ENCODE measurements at regions not wholly inside any gene's neighbourhood (a gene's known extent, or its start where the extent isn't known, plus 50 kb on each side); places are given as distances from the start of the nearest gene placed in this dataset.
"Not testable (repeated sequence)": the region's sequence is repeated elsewhere in the genome, so short reads cannot be mapped to it uniquely, and the experiment has no call there.

- no peaks in the 10 kb centered on the region for H3K36me3 ChIP-seq (ENCODE audit: insufficient read depth)
- no peaks in the 10 kb centered on the region for H3K4me1 ChIP-seq (ENCODE audit: insufficient read depth)
- no peak for DNase-seq (ENCODE audit: extremely low spot score)
- no peak overlapping the region for H3K4me3 ChIP-seq (ENCODE audit: low read depth, low read length)
- 79% methylated on average over 6 of the region's 6 CpGs for WGBS
- no peak overlapping the region for H3K27ac ChIP-seq (ENCODE audit: low read depth)
Measured at GRCh38 chr7:136293272-136293671, 316.1 kb upstream of the MTPN start.

DNA sequence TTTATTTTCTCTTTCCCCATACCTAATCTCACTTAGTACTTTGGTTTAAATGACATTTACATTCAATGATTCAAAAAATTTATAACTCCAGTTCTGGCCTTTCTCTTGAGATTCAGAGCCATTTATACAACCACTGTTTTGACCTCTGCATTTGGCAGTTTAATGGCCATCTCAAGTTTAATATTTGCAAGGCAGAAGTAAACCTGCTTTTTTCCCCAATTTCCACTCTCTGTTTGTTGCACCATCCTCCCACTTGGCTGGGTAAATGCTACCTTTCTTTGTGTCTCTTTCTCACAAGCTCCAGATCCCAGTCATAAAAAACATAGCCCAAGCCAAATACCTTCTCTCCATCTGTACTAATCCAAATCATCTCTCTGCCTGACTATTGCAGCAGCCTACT is 315.2 kb upstream of the MTPN start:
- Histone ChIP-seq H3K27ac (ENCODE audit: low read depth) (no peak overlapping the region), H3K4me3 (ENCODE audit: low read depth, low read length) (no peak overlapping the region), H3K4me1 (ENCODE audit: insufficient read depth) (no peaks in the 10 kb centered on the region), H3K36me3 (ENCODE audit: insufficient read depth) (no peaks in the 10 kb centered on the region)
- DNase-seq (ENCODE audit: extremely low spot score), result no peak

DNA sequence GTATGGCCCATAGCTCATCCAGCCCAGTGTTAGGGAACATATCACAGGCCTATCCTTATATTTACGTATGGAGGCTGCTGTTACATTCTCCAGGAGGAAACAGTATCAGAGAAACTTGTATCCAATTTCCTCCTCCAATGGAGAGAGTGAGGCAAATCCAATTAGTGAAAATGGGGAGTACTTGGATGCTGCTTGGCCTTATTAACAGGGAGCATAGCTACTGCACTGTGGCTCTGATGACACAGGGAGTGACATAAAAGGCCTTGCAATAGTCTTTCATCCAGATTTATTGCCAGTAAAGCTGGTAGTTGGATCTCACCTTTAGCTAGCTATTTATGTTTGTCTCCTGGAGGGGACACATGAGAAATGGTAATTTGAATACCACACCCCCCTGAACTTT is 313.2 kb upstream of the MTPN start:
- no peak for DNase-seq (ENCODE audit: extremely low spot score)
- 86% methylated on average over 1 of the region's 1 CpG for WGBS
- no peak overlapping the region for H3K4me3 ChIP-seq (ENCODE audit: low read depth, low read length)
- no peak overlapping the region for H3K27ac ChIP-seq (ENCODE audit: low read depth)
- no peaks in the 10 kb centered on the region for H3K4me1 ChIP-seq (ENCODE audit: insufficient read depth)
- H3K36me3 ChIP-seq (ENCODE audit: insufficient read depth), result no peaks in the 10 kb centered on the region

GRCh38 chr7:136278057-136278456 is 300.9 kb upstream of the MTPN start:
- Histone ChIP-seq H3K27ac (ENCODE audit: low read depth) (no peak overlapping the region), H3K4me1 (ENCODE audit: insufficient read depth) (no peaks in the 10 kb centered on the region), H3K4me3 (ENCODE audit: low read depth, low read length) (no peak overlapping the region), H3K36me3 (ENCODE audit: insufficient read depth) (no peaks in the 10 kb centered on the region)
- no peak for DNase-seq (ENCODE audit: extremely low spot score)
- WGBS, result 51% methylated on average over 2 of the region's 2 CpGs

DNA sequence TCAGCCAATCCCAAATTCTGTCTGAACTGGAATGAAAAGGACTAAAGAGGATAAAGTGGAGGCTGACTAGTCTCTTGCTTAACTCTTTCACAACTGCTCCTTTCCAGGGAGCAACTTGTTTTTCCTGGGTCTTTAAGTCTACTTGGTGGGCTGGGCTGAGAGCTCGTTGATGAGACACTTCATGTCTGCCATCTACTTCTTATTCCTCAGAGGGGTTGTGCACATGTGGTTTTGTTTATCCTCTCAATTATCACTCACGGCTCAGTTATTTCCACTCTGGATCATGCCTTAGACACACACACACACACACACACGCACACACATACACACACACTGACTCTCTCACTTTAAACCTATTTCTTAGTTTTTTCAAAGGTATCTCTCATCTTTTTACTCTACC is 298.6 kb upstream of the MTPN start:
- Histone ChIP-seq H3K4me1 (ENCODE audit: insufficient read depth) (no peaks in the 10 kb centered on the region), H3K4me3 (ENCODE audit: low read depth, low read length) (no peak overlapping the region), H3K36me3 (ENCODE audit: insufficient read depth) (no peaks in the 10 kb centered on the region), H3K27ac (ENCODE audit: low read depth) (no peak overlapping the region)
- no peak for DNase-seq (ENCODE audit: extremely low spot score)
- 57% methylated on average over 3 of the region's 3 CpGs for WGBS

- WGBS, result 93% methylated on average over 1 of the region's 1 CpG
- H3K4me1 ChIP-seq (ENCODE audit: insufficient read depth), result no peaks in the 10 kb centered on the region
Measured at GRCh38 chr7:136274636-136275345, 297.6 kb upstream of the MTPN start.

DNA sequence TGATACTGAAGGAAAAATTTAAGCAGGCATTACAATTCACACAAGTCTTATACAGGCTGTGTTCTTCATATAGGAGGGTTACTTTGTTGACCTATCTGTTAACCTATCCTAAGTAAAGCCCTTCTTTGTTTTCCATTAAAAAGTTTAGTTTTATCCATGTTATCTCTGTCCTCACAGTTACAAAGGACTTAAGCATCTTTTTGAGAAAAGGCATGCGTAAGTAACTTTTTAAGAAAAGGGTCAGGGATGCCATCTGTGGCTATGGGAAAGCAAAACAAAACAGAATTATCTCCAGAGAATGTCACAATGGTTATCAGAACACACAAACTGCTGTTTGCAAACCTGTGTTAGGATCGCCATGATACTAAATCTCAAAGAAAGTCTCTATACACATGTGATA is 295.8 kb upstream of the MTPN start:
- H3K4me1 ChIP-seq (ENCODE audit: insufficient read depth), result no peaks in the 10 kb centered on the region
- WGBS, result 87% methylated on average over 2 of the region's 2 CpGs
- H3K36me3 ChIP-seq (ENCODE audit: insufficient read depth), result no peaks in the 10 kb centered on the region

More at GRCh38 chr7:136274636-136275345, 297.6 kb upstream of the MTPN start:
- Histone ChIP-seq H3K4me3 (ENCODE audit: low read depth, low read length) (no peak overlapping the region), H3K36me3 (ENCODE audit: insufficient read depth) (no peaks in the 10 kb centered on the region), H3K27ac (ENCODE audit: low read depth) (no peak overlapping the region)
- DNase-seq (ENCODE audit: extremely low spot score), result no peak

GRCh38 chr7:136267822-136268221 is 290.7 kb upstream of the MTPN start:
- no peaks in the 10 kb centered on the region for H3K36me3 ChIP-seq (ENCODE audit: insufficient read depth)
- H3K4me1 ChIP-seq (ENCODE audit: insufficient read depth), result no peaks in the 10 kb centered on the region
- WGBS, result 93% methylated on average over 2 of the region's 2 CpGs
- no peak overlapping the region for H3K4me3 ChIP-seq (ENCODE audit: low read depth, low read length)
- no peak for DNase-seq (ENCODE audit: extremely low spot score)
- no peak overlapping the region for H3K27ac ChIP-seq (ENCODE audit: low read depth)

More for the DNA sequence above, 295.8 kb upstream of the MTPN start:
- Histone ChIP-seq H3K4me3 (ENCODE audit: low read depth, low read length) (no peak overlapping the region), H3K27ac (ENCODE audit: low read depth) (no peak overlapping the region)
- DNase-seq (ENCODE audit: extremely low spot score), result no peak

- Histone ChIP-seq H3K27ac (ENCODE audit: low read depth) (no peak overlapping the region), H3K36me3 (ENCODE audit: insufficient read depth) (no peaks in the 10 kb centered on the region), H3K4me1 (ENCODE audit: insufficient read depth) (no peaks in the 10 kb centered on the region), H3K4me3 (ENCODE audit: low read depth, low read length) (no peak overlapping the region)
- DNase-seq (ENCODE audit: extremely low spot score), result no peak
Measured at GRCh38 chr7:136266457-136266856, 289.3 kb upstream of the MTPN start.

DNA sequence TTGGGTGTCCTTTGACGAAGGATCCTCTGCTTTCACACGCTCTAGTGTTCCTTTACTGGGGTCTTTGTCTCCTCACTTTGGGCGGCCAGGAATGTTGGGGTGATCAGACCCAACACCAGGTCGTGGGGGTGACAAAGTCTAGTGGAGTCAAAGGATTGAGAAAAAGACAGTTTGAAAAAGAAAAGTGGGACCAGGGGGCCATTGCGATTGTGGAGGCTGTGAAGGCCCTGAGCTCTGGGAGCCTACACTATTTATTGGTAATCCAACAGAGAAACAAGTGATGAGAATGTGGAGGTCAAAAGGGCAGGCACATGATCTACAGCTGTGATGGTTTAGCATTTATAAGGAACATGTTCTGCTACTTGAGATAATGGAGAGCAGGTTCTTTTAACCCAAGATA is 287.1 kb upstream of the MTPN start:
- WGBS, result 75% methylated on average over 5 of the region's 5 CpGs
- H3K36me3 ChIP-seq (ENCODE audit: insufficient read depth); DNase-seq (ENCODE audit: extremely low spot score); H3K4me3 ChIP-seq (ENCODE audit: low read depth, low read length); H3K4me1 ChIP-seq (ENCODE audit: insufficient read depth); H3K27ac ChIP-seq (ENCODE audit: low read depth): not testable (repeated sequence)

GRCh38 chr7:136263112-136263860 is 286.1 kb upstream of the MTPN start:
- 70% methylated on average over 4 of the region's 4 CpGs for WGBS
- H3K4me3 ChIP-seq (ENCODE audit: low read depth, low read length); H3K27ac ChIP-seq (ENCODE audit: low read depth); H3K36me3 ChIP-seq (ENCODE audit: insufficient read depth); DNase-seq (ENCODE audit: extremely low spot score); H3K4me1 ChIP-seq (ENCODE audit: insufficient read depth): not testable (repeated sequence)

- not testable (repeated sequence) for H3K4me3 ChIP-seq (ENCODE audit: low read depth, low read length); DNase-seq (ENCODE audit: extremely low spot score); H3K36me3 ChIP-seq (ENCODE audit: insufficient read depth); H3K4me1 ChIP-seq (ENCODE audit: insufficient read depth); H3K27ac ChIP-seq (ENCODE audit: low read depth)
- WGBS, result 94% methylated on average over 3 of the region's 3 CpGs
Measured at GRCh38 chr7:136260591-136260990, 283.4 kb upstream of the MTPN start.

DNA sequence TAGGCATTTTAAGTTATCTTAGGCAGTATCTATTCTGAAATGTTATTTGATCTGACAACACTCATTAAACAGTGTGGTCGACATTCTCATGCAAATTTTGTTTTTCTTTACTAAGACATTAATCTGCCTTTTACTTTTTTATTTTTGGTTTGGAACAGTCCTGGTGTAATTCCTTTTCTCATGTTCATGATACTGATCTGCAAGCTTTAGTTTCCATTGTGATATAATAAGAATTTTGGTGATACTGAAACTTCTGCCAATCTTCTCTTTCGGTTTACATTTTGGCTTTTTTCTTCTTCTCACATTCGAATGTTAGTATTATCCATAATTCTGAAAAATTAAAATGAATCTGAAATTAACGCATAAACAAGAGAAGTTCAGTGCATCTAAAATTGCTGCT is 281.9 kb upstream of the MTPN start:
- H3K4me1 ChIP-seq (ENCODE audit: insufficient read depth), result no peaks in the 10 kb centered on the region
- WGBS, result 83% methylated on average over 4 of the region's 4 CpGs
- no peaks in the 10 kb centered on the region for H3K36me3 ChIP-seq (ENCODE audit: insufficient read depth)
- DNase-seq (ENCODE audit: extremely low spot score), result no peak
- H3K27ac ChIP-seq (ENCODE audit: low read depth), result no peak overlapping the region
- no peak overlapping the region for H3K4me3 ChIP-seq (ENCODE audit: low read depth, low read length)

- H3K36me3 ChIP-seq (ENCODE audit: insufficient read depth), result no peaks in the 10 kb centered on the region
- H3K4me3 ChIP-seq (ENCODE audit: low read depth, low read length), result no peak overlapping the region
- H3K4me1 ChIP-seq (ENCODE audit: insufficient read depth), result no peaks in the 10 kb centered on the region
- no peak overlapping the region for H3K27ac ChIP-seq (ENCODE audit: low read depth)
- DNase-seq (ENCODE audit: extremely low spot score), result no peak
- WGBS, result 90% methylated on average over 3 of the region's 3 CpGs
Measured at GRCh38 chr7:136256491-136256890, 279.3 kb upstream of the MTPN start.
